PFSK-1 (cell line): ENCODE measurements at regions not wholly inside any gene's neighbourhood (a gene's known extent, or its start where the extent isn't known, plus 50 kb on each side); places are given as distances from the start of the nearest gene placed in this dataset.

Experiments used
- POLR2AphosphoS5 ChIP-seq: IDR thresholded peaks from 2 replicates; pipeline ENCODE4 v1.6.1; 2012; ENCODE audit warnings: low read depth, mild to moderate bottlenecking, control low read depth, low read length, moderate library complexity
- TF ChIP-seq, protein P1 (sequence below), 2 experiments: IDR thresholded peaks; 2 replicates each; pipeline versions ENCODE4 v1.6.1 to v1.8.0; 2011 to 2012; ENCODE audit warnings: low read depth in 2 of 2, low read length in 2 of 2, control low read depth in 1 of 2, inconsistent platforms in 1 of 2, mild to moderate bottlenecking in 1 of 2, moderate library complexity in 1 of 2; ENCODE audit not compliant: insufficient read depth in 1 of 2

DNA sequence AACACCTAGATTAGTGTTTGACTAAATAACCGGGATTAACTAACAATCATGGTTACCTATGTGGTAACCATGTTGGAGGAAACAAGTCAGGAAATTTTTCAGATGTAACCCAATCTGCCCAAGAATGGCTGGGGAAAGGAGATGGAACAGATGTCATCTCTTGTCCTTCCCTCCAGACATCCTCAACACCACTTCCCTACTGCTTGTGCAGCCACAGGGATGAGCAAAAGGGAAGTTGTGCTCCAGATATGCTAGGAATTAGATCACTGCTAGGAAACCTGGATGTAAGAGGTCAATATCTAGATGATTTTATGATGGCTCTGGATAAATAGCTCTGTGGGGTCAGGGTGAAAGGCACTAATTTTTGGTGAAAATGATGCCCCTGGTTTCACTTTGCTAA, 61.3 kb upstream of the ELL2 start:
- TF ChIP-seq, protein P1, sequence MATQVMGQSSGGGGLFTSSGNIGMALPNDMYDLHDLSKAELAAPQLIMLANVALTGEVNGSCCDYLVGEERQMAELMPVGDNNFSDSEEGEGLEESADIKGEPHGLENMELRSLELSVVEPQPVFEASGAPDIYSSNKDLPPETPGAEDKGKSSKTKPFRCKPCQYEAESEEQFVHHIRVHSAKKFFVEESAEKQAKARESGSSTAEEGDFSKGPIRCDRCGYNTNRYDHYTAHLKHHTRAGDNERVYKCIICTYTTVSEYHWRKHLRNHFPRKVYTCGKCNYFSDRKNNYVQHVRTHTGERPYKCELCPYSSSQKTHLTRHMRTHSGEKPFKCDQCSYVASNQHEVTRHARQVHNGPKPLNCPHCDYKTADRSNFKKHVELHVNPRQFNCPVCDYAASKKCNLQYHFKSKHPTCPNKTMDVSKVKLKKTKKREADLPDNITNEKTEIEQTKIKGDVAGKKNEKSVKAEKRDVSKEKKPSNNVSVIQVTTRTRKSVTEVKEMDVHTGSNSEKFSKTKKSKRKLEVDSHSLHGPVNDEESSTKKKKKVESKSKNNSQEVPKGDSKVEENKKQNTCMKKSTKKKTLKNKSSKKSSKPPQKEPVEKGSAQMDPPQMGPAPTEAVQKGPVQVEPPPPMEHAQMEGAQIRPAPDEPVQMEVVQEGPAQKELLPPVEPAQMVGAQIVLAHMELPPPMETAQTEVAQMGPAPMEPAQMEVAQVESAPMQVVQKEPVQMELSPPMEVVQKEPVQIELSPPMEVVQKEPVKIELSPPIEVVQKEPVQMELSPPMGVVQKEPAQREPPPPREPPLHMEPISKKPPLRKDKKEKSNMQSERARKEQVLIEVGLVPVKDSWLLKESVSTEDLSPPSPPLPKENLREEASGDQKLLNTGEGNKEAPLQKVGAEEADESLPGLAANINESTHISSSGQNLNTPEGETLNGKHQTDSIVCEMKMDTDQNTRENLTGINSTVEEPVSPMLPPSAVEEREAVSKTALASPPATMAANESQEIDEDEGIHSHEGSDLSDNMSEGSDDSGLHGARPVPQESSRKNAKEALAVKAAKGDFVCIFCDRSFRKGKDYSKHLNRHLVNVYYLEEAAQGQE (IDR thresholded peaks at IDR 0.05; ENCODE audit: insufficient read depth in 1 of 2, low read depth in 2 of 2, low read length in 2 of 2): no peak
- TF ChIP-seq POLR2AphosphoS5: no peak
